A549 (cell line): ENCODE measurements at regions not wholly inside any gene's neighbourhood (a gene's known extent, or its start where the extent isn't known, plus 50 kb on each side); places are given as distances from the start of the nearest gene placed in this dataset.

Experiments
- ATAC-seq, 2 experiments: fragments of 200-7000 bp in 1 of 2; fragments of >200 bp in 1 of 2; cut with Nextera tagmentation in 1 of 2; cut with Tn5 transposase in 1 of 2; 3 replicates each; pipeline versions ENCODE4 v1.8.0 to v1.9.1; 2018 to 2020; ENCODE audit warnings: mild to moderate bottlenecking in 1 of 2, moderate library complexity in 1 of 2
- CTCF ChIA-PET: fragments of 300-600 bp; sonication (Branson Sonifier 250); formaldehyde crosslinking; extraction: SDS; loops from one replicate; lab custom pipeline; 2021; ENCODE audit warnings: antibody characterized with exemption, inconsistent platforms; lab: Yijun Ruan, JAX
- POLR2A ChIA-PET: fragments of 350-600 bp; formaldehyde crosslinking; extraction: SDS; loops from one replicate; lab custom pipeline; 2021; ENCODE audit warnings: antibody characterized with exemption, inconsistent platforms; lab: Yijun Ruan, JAX
- DNase-seq, 2 experiments: peaks; one replicate each; pipeline versions ENCODE4 v3.0.0 to v3.0.0-alpha.2; 2011 to 2016; ENCODE audit warnings: low read depth in 1 of 2, low spot score in 1 of 2
- FAIRE-seq: peaks from 2 replicates; lab custom pipeline; 2011; peaks lifted over from hg19 to GRCh38; lab: Jason Lieb, UNC
- H3K27ac ChIP-seq, 2 experiments: fragments of >200 bp; sonication (Bioruptor Twin); formaldehyde crosslinking; 3 replicates each; pipeline ENCODE4 v1.5.1; 2016 to 2017
- H3K4me1 ChIP-seq: fragments of >200 bp; sonication (Bioruptor Twin); formaldehyde crosslinking; 3 replicates; pipeline ENCODE4 v1.6.1; 2016
- H3K4me2 ChIP-seq: fragments of >200 bp; sonication (Bioruptor Twin); formaldehyde crosslinking; 3 replicates; pipeline ENCODE4 v1.6.1; 2016
- H3K4me3 ChIP-seq: fragments of >200 bp; sonication (Bioruptor Twin); formaldehyde crosslinking; 3 replicates; pipeline ENCODE4 v1.5.1; 2016
- H3K9me3 ChIP-seq: fragments of >200 bp; sonication (Bioruptor Twin); formaldehyde crosslinking; 3 replicates; pipeline ENCODE4 v1.6.1; 2016
- CBX2 ChIP-seq: fragments of 200-600 bp; sonication (generic); IDR thresholded peaks from 2 replicates; pipeline ENCODE4 v1.6.1; 2016; ENCODE audit warnings: low read depth, mild to moderate bottlenecking, borderline replicate concordance
- CBX8 ChIP-seq: fragments of 200-600 bp; sonication (generic); IDR thresholded peaks from 2 replicates; pipeline ENCODE4 v1.6.1; 2016
- CHD2 ChIP-seq: fragments of 150-350 bp; IDR thresholded peaks from 2 replicates; pipeline ENCODE4 v1.6.1; 2014; ENCODE audit warnings: low read length; ENCODE audit not compliant: partially characterized antibody
- CHD4 ChIP-seq: fragments of 200-600 bp; sonication (generic); IDR thresholded peaks from 2 replicates; pipeline ENCODE4 v1.6.1; 2016; ENCODE audit warnings: antibody characterized with exemption, mild to moderate bottlenecking, borderline replicate concordance
- E2F6 ChIP-seq: IDR thresholded peaks from 2 replicates; pipeline ENCODE4 v1.6.1; 2012; ENCODE audit warnings: low read depth, borderline replicate concordance
- EHF ChIP-seq: fragments of 250-450 bp; sonication (Bioruptor Pico); IDR thresholded peaks from 2 replicates; pipeline ENCODE4 v1.5.0; 2020; ENCODE audit warnings: mild to moderate bottlenecking
- ELK1 ChIP-seq: fragments of 150-350 bp; IDR thresholded peaks from 2 replicates; pipeline ENCODE4 v1.6.1; 2014; ENCODE audit warnings: low read depth, mild to moderate bottlenecking, low read length
- HDAC2 ChIP-seq: fragments of 200-600 bp; sonication (generic); IDR thresholded peaks from 2 replicates; pipeline ENCODE4 v1.6.1; 2016
- HES2 ChIP-seq: fragments of >200 bp; sonication (Bioruptor Twin); formaldehyde crosslinking; IDR thresholded peaks from 2 replicates; pipeline ENCODE4 v1.6.1; 2016
- HEYL ChIP-seq: fragments of 250-450 bp; sonication (Bioruptor Pico); IDR thresholded peaks from 2 replicates; pipeline ENCODE4 v1.8.0; 2021; ENCODE audit warnings: mild to moderate bottlenecking, moderate library complexity
- HMGXB4 ChIP-seq: fragments of 250-450 bp; sonication (Bioruptor Pico); IDR thresholded peaks from 2 replicates; pipeline ENCODE4 v1.5.0; 2021; ENCODE audit warnings: mild to moderate bottlenecking, moderate library complexity, borderline replicate concordance
- HOXA7 ChIP-seq: fragments of 250-450 bp; sonication (Bioruptor Pico); IDR thresholded peaks from 2 replicates; pipeline ENCODE4 v1.5.0; 2020; ENCODE audit warnings: mild to moderate bottlenecking, moderate library complexity
- HOXB13 ChIP-seq: fragments of 250-450 bp; sonication (Bioruptor Pico); IDR thresholded peaks from 2 replicates; pipeline ENCODE4 v1.5.0; 2020; ENCODE audit warnings: low read depth, mild to moderate bottlenecking, moderate library complexity
- KDM1A ChIP-seq: fragments of 200-600 bp; sonication (generic); IDR thresholded peaks from 2 replicates; pipeline ENCODE4 v1.6.1; 2016; ENCODE audit warnings: low read depth, mild to moderate bottlenecking
- KDM5A ChIP-seq: fragments of 200-600 bp; sonication (generic); IDR thresholded peaks from 2 replicates; pipeline ENCODE4 v1.6.1; 2016; ENCODE audit warnings: antibody characterized with exemption, mild to moderate bottlenecking
- MAZ ChIP-seq: fragments of 150-350 bp; IDR thresholded peaks from 2 replicates; pipeline ENCODE4 v1.6.1; 2014; ENCODE audit warnings: antibody characterized with exemption, low read depth, low read length, borderline replicate concordance
- NR3C1 ChIP-seq: fragments of >200 bp; sonication (Bioruptor Twin); formaldehyde crosslinking; IDR thresholded peaks from 3 replicates; pipeline ENCODE4 v1.6.1; 2017
- PHF8 ChIP-seq: fragments of 200-600 bp; sonication (generic); IDR thresholded peaks from 2 replicates; pipeline ENCODE4 v1.6.1; 2016; ENCODE audit warnings: low read depth, mild to moderate bottlenecking, antibody characterized with exemption, moderate library complexity, borderline replicate concordance
- POLR2A ChIP-seq: IDR thresholded peaks from 2 replicates; pipeline ENCODE4 v1.6.1; 2012; ENCODE audit warnings: mild to moderate bottlenecking, low read length
- RCOR1 ChIP-seq: fragments of 150-350 bp; IDR thresholded peaks from 2 replicates; pipeline ENCODE4 v1.6.1; 2014; ENCODE audit warnings: antibody characterized with exemption, low read length, low read depth
- RFX5 ChIP-seq: fragments of 450-650 bp; IDR thresholded peaks from 2 replicates; pipeline ENCODE4 v1.7.1; 2014; ENCODE audit warnings: antibody characterized with exemption, mild to moderate bottlenecking, moderate library complexity
- RNF2 ChIP-seq: fragments of 200-600 bp; sonication (generic); IDR thresholded peaks from 2 replicates; pipeline ENCODE4 v1.6.1; 2016; ENCODE audit warnings: low read depth, mild to moderate bottlenecking, antibody characterized with exemption, moderate library complexity, borderline replicate concordance
- SMC3 ChIP-seq: fragments of >200 bp; sonication (Bioruptor Twin); formaldehyde crosslinking; IDR thresholded peaks from 3 replicates; pipeline ENCODE4 v1.6.1; 2018; ENCODE audit warnings: inconsistent platforms
- TP53 ChIP-seq: fragments of 250-450 bp; sonication (Bioruptor Pico); IDR thresholded peaks from 2 replicates; pipeline ENCODE4 v1.5.0; 2021; ENCODE audit warnings: mild to moderate bottlenecking, moderate library complexity
- ZC3H11A ChIP-seq: fragments of 450-650 bp; IDR thresholded peaks from 2 replicates; pipeline ENCODE4 v1.6.1; 2014; ENCODE audit warnings: antibody characterized with exemption, mild to moderate bottlenecking
- ZSCAN20 ChIP-seq: fragments of 250-450 bp; sonication (Bioruptor Pico); IDR thresholded peaks from 2 replicates; pipeline ENCODE4 v1.8.0; 2022; ENCODE audit warnings: mild to moderate bottlenecking, moderate library complexity
- WGBS: methylation state at CpG from one replicate; pipeline ENCODE4 v1.1.6; 2017; ENCODE audit errors: missing lambda C conversion rate; 5-methylcytosine and 5-hydroxymethylcytosine counted together
- TF ChIP-seq, protein P1 (sequence below): fragments of >200 bp; sonication (Bioruptor Twin); formaldehyde crosslinking; IDR thresholded peaks from 3 replicates; pipeline ENCODE4 v1.5.1; 2016

DNA sequence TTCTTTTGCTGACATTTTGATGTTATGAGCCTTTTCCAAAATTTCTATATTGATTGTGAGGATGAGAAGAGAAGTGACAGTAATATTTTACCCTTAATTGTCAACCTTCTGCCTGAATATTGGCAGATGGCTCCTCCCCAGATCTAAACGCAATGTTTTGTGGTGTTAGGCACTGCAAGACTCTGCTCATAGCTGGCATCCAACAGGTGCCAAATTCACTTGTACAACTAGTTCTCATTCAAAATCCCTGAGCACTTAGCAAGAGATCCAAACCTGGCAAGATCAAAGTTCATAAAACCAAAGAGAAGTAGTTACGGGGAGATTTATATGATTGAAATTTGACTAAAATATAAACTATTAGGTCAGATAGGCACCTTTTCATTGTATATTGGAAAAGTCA is 901.7 kb upstream of the INTU start:
- WGBS, result 82% methylated on average over 2 of the region's 2 CpGs
- DNase-seq (no peak), ATAC-seq (no peak), FAIRE-seq (no peak)
- Histone ChIP-seq H3K4me2 (no peak overlapping the region), H3K4me3 (no peak overlapping the region), H3K27ac (no peak overlapping the region), H3K9me3 (no peaks in the 10 kb centered on the region), H3K4me1 (no peaks in the 10 kb centered on the region)
- CTCF ChIA-PET, result no interaction called here
- no peak for TF ChIP-seq POLR2A
- TF ChIP-seq EHF (CRISPR knock-in tag), result no peak
- no peak for TF ChIP-seq HOXA7 (CRISPR knock-in tag)
- no peak for TF ChIP-seq HMGXB4 (CRISPR knock-in tag)
- POLR2A ChIA-PET, result no interaction called here

GRCh38 chr4:126733301-126733700 is 899.5 kb upstream of the INTU start:
- Histone ChIP-seq H3K4me2 (no peak overlapping the region), H3K27ac (no peak overlapping the region), H3K4me1 (no peaks in the 10 kb centered on the region), H3K4me3 (no peak overlapping the region), H3K9me3 (no peaks in the 10 kb centered on the region)
- FAIRE-seq, result no peak
- TF ChIP-seq, protein P1, sequence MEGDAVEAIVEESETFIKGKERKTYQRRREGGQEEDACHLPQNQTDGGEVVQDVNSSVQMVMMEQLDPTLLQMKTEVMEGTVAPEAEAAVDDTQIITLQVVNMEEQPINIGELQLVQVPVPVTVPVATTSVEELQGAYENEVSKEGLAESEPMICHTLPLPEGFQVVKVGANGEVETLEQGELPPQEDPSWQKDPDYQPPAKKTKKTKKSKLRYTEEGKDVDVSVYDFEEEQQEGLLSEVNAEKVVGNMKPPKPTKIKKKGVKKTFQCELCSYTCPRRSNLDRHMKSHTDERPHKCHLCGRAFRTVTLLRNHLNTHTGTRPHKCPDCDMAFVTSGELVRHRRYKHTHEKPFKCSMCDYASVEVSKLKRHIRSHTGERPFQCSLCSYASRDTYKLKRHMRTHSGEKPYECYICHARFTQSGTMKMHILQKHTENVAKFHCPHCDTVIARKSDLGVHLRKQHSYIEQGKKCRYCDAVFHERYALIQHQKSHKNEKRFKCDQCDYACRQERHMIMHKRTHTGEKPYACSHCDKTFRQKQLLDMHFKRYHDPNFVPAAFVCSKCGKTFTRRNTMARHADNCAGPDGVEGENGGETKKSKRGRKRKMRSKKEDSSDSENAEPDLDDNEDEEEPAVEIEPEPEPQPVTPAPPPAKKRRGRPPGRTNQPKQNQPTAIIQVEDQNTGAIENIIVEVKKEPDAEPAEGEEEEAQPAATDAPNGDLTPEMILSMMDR, result no peak
- TF ChIP-seq KDM5A, result no peak
- no peak for TF ChIP-seq MAZ
- TF ChIP-seq HOXA7 (CRISPR knock-in tag), result no peak
- TF ChIP-seq CBX2, result no peak
- no peak for TF ChIP-seq CHD4
- no peak for TF ChIP-seq PHF8
- no peak for TF ChIP-seq HEYL (CRISPR knock-in tag)
- TF ChIP-seq RFX5, result no peak
- no peak for TF ChIP-seq ELK1
- no peak for TF ChIP-seq KDM1A
- TF ChIP-seq TP53, result no peak
- TF ChIP-seq HES2, result no peak
- no peak for TF ChIP-seq NR3C1
- TF ChIP-seq ZC3H11A, result no peak
- TF ChIP-seq CBX8, result no peak
- no peak for TF ChIP-seq RNF2
- no peak for TF ChIP-seq SMC3
- 8% methylated on average over 3 of the region's 3 CpGs for WGBS
- POLR2A ChIA-PET, result no interaction called here
- CTCF ChIA-PET, result no interaction called here
- ATAC-seq, result no peak
- DNase-seq, result no peak

- ChIA-PET POLR2A (no interaction called here), CTCF (no interaction called here)
- Histone ChIP-seq H3K4me1 (no peaks in the 10 kb centered on the region), H3K4me3 (no peak overlapping the region), H3K4me2 (no peak overlapping the region), H3K9me3 (no peaks in the 10 kb centered on the region), H3K27ac (no peak overlapping the region)
- 12% methylated on average over 2 of the region's 2 CpGs for WGBS
- DNase-seq (no peak), FAIRE-seq (no peak), ATAC-seq (no peak)
- no peak for TF ChIP-seq HDAC2
- TF ChIP-seq KDM1A, result no peak
- no peak for TF ChIP-seq ZSCAN20 (CRISPR knock-in tag)
- no peak for TF ChIP-seq RCOR1
- no peak for TF ChIP-seq CHD2
- TF ChIP-seq SMC3, result no peak
- no peak for TF ChIP-seq RFX5
- TF ChIP-seq NR3C1, result no peak
- TF ChIP-seq CBX8, result no peak
- TF ChIP-seq HOXB13 (CRISPR knock-in tag), result no peak
- TF ChIP-seq E2F6, result no peak
These were observed 898.3 kb upstream of the INTU start for GRCh38 chr4:126734465-126734864.
